OCI-LY7 (cell line): ENCODE measurements at regions not wholly inside any gene's neighbourhood (a gene's known extent, or its start where the extent isn't known, plus 50 kb on each side); places are given as distances from the start of the nearest gene placed in this dataset.

Source experiments
- EZH2phosphoT487 ChIP-seq: fragments of 200-600 bp; sonication (generic); IDR thresholded peaks from 2 replicates; pipeline ENCODE4 v1.6.1; 2018; ENCODE audit warnings: low read depth, borderline replicate concordance, mild to moderate bottlenecking, mixed run types, antibody characterized with exemption, low read length, moderate library complexity, mixed read lengths
- TF ChIP-seq, protein P1 (sequence below): fragments of 200-600 bp; sonication (generic); conservative IDR thresholded peaks from 2 replicates; pipeline ENCODE4 v1.5.1; 2014; ENCODE audit warnings: mild to moderate bottlenecking, antibody characterized with exemption, low read length, moderate library complexity, mixed read lengths

DNA sequence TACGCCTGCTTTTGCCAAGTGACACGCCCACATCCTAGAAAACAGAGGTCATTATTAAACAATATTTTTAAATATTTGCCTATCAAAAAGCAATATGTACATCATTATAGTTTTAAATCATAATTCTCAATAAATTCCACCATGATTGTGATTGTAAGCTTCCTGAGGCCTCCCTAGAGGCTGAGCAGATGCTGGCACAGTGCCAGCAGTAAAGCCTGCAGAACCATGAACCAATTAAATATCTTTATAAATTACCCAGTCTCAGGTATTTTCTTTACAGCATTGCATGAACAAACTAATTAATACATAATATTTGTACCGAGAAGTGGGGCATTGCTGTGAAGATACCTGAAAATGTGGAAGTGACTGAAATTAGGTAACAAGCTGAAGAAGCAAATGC, 174.7 kb upstream of the TMEM196 start:
- no peak for TF ChIP-seq EZH2phosphoT487
- TF ChIP-seq, protein P1, sequence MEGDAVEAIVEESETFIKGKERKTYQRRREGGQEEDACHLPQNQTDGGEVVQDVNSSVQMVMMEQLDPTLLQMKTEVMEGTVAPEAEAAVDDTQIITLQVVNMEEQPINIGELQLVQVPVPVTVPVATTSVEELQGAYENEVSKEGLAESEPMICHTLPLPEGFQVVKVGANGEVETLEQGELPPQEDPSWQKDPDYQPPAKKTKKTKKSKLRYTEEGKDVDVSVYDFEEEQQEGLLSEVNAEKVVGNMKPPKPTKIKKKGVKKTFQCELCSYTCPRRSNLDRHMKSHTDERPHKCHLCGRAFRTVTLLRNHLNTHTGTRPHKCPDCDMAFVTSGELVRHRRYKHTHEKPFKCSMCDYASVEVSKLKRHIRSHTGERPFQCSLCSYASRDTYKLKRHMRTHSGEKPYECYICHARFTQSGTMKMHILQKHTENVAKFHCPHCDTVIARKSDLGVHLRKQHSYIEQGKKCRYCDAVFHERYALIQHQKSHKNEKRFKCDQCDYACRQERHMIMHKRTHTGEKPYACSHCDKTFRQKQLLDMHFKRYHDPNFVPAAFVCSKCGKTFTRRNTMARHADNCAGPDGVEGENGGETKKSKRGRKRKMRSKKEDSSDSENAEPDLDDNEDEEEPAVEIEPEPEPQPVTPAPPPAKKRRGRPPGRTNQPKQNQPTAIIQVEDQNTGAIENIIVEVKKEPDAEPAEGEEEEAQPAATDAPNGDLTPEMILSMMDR, result no peak
